Osteocyte (in vitro differentiated cells): ENCODE measurements at regions not wholly inside any gene's neighbourhood (a gene's known extent, or its start where the extent isn't known, plus 50 kb on each side); places are given as distances from the start of the nearest gene placed in this dataset.
"Not testable (repeated sequence)": the region's sequence is repeated elsewhere in the genome, so short reads cannot be mapped to it uniquely, and the experiment has no call there.

Experiments
- DNase-seq: peaks from one replicate; pipeline ENCODE4 v3.0.0; 2021; ENCODE audit warnings: mixed read lengths; ENCODE audit not compliant: unreplicated experiment; ENCODE audit errors: extremely low spot score
- H3K27ac Mint-ChIP-seq: one replicate; pipeline ENCODE4 v1.8.0; 2021; ENCODE audit warnings: mild to moderate bottlenecking, mixed read lengths; ENCODE audit not compliant: unreplicated experiment
- H3K27me3 Mint-ChIP-seq: one replicate; pipeline ENCODE4 v1.8.0; 2021; ENCODE audit warnings: mixed read lengths; ENCODE audit not compliant: unreplicated experiment
- H3K36me3 Mint-ChIP-seq: one replicate; pipeline ENCODE4 v1.8.0; 2021; ENCODE audit warnings: mixed read lengths; ENCODE audit not compliant: unreplicated experiment
- H3K4me1 Mint-ChIP-seq: one replicate; pipeline ENCODE4 v1.8.0; 2021; ENCODE audit warnings: mixed read lengths; ENCODE audit not compliant: unreplicated experiment
- H3K4me3 Mint-ChIP-seq: one replicate; pipeline ENCODE4 v1.8.0; 2021; ENCODE audit warnings: mild to moderate bottlenecking, moderate library complexity, mixed read lengths; ENCODE audit not compliant: unreplicated experiment
- H3K9me3 Mint-ChIP-seq: one replicate; pipeline ENCODE4 v1.8.0; 2021; ENCODE audit warnings: mixed read lengths; ENCODE audit not compliant: unreplicated experiment
- CTCF ChIP-seq: fragments of 200-600 bp; sonication (generic); IDR thresholded peaks from 2 replicates; pipeline ENCODE4 v1.5.0; 2021; ENCODE audit warnings: antibody characterized with exemption, mild to moderate bottlenecking, moderate library complexity

GRCh38 chr11:97620007-97620406 is 1230.2 kb downstream of the JRKL start:
- TF ChIP-seq CTCF, result no peak
- Mint-ChIP-seq H3K27me3 (no peaks in the 10 kb centered on the region), H3K9me3 (peaks cover 7% of the 10 kb centered on the region), H3K36me3 (no peaks in the 10 kb centered on the region), H3K27ac (no peak overlapping the region), H3K4me1 (peaks cover 12% of the 10 kb centered on the region), H3K4me3 (no peak overlapping the region)
- no peak for DNase-seq

- Mint-ChIP-seq H3K36me3 (no peaks in the 10 kb centered on the region), H3K27ac (no peak overlapping the region), H3K4me1 (peaks cover 4% of the 10 kb centered on the region), H3K9me3 (peaks cover 7% of the 10 kb centered on the region), H3K4me3 (no peak overlapping the region), H3K27me3 (no peaks in the 10 kb centered on the region)
- no peak for DNase-seq
- TF ChIP-seq CTCF, result no peak
These were observed 1231.5 kb downstream of the JRKL start for GRCh38 chr11:97621282-97621681.

- Mint-ChIP-seq H3K36me3 (no peaks in the 10 kb centered on the region), H3K4me1 (peaks cover 4% of the 10 kb centered on the region), H3K27ac (no peak overlapping the region), H3K9me3 (no peaks in the 10 kb centered on the region), H3K4me3 (no peak overlapping the region), H3K27me3 (no peaks in the 10 kb centered on the region)
- DNase-seq, result no peak
- TF ChIP-seq CTCF, result no peak
These were observed 1233.0 kb downstream of the JRKL start for GRCh38 chr11:97622795-97623194.

- not testable (repeated sequence) for H3K36me3 Mint-ChIP-seq, H3K4me3 Mint-ChIP-seq, DNase-seq, H3K4me1 Mint-ChIP-seq, H3K9me3 Mint-ChIP-seq, H3K27me3 Mint-ChIP-seq, H3K27ac Mint-ChIP-seq
These were observed 1246.9 kb downstream of the JRKL start for GRCh38 chr11:97636741-97637140.

- Mint-ChIP-seq H3K9me3 (no peaks in the 10 kb centered on the region), H3K4me1 (peaks cover 7% of the 10 kb centered on the region), H3K27me3 (peaks cover 2% of the 10 kb centered on the region), H3K36me3 (no peaks in the 10 kb centered on the region), H3K27ac (no peak overlapping the region), H3K4me3 (no peak overlapping the region)
- DNase-seq, result no peak
- no peak for TF ChIP-seq CTCF
These were observed 1247.9 kb downstream of the JRKL start for GRCh38 chr11:97637701-97638100.

GRCh38 chr11:97638641-97639224 is 1248.9 kb downstream of the JRKL start:
- peaks cover 7% of the 10 kb centered on the region for H3K4me1 Mint-ChIP-seq
- TF ChIP-seq CTCF, result no peak
- DNase-seq, result no peak
- H3K27me3 Mint-ChIP-seq, result peaks cover 2% of the 10 kb centered on the region
- H3K4me3 Mint-ChIP-seq, result no peak overlapping the region
- H3K9me3 Mint-ChIP-seq, result no peaks in the 10 kb centered on the region
- H3K36me3 Mint-ChIP-seq, result no peaks in the 10 kb centered on the region
- H3K27ac Mint-ChIP-seq, result no peak overlapping the region
